ENCODE measurements at regions not wholly inside any gene's neighbourhood (a gene's known extent, or its start where the extent isn't known, plus 50 kb on each side); places are given as distances from the start of the nearest gene placed in this dataset.
"Not testable (repeated sequence)": the region's sequence is repeated elsewhere in the genome, so short reads cannot be mapped to it uniquely, and the experiment has no call there.

GRCh38 chr20:30919514-30920188 is 337.8 kb upstream of the DEFB115 start:
- H3K4me1 ChIP-seq (ENCODE audit: control insufficient read depth in 1 of 2, insufficient read depth in 1 of 2, low read depth in 1 of 2, low read length in 1 of 2): no peaks in the 10 kb centered on the region
- H3K27ac ChIP-seq: no peak overlapping the region
- no peak overlapping the region for H3K4me3 ChIP-seq (ENCODE audit: low read depth in 1 of 2, low read length in 1 of 2)
- H3K27me3 ChIP-seq: no peaks in the 10 kb centered on the region
- no peak for TF ChIP-seq CTCF (IDR thresholded peaks at IDR 0.05)
- peaks cover 4% of the 10 kb centered on the region for H3K9me3 ChIP-seq
- no peaks in the 10 kb centered on the region for H3K36me3 ChIP-seq

- Histone ChIP-seq H3K4me3 (ENCODE audit: low read depth in 1 of 2, low read length in 1 of 2) (no peak overlapping the region), H3K36me3 (no peaks in the 10 kb centered on the region), H3K9me3 (peaks cover 4% of the 10 kb centered on the region), H3K4me1 (ENCODE audit: control insufficient read depth in 1 of 2, insufficient read depth in 1 of 2, low read depth in 1 of 2, low read length in 1 of 2) (no peaks in the 10 kb centered on the region), H3K27ac (no peak overlapping the region), H3K27me3 (no peaks in the 10 kb centered on the region)
- TF ChIP-seq CTCF (IDR thresholded peaks at IDR 0.05): no peak
These were observed 336.0 kb upstream of the DEFB115 start for GRCh38 chr20:30921286-30922071.

- Histone ChIP-seq H3K36me3 (no peaks in the 10 kb centered on the region), H3K9me3 (peaks cover 4% of the 10 kb centered on the region), H3K27ac (no peak overlapping the region), H3K4me1 (ENCODE audit: control insufficient read depth in 1 of 2, insufficient read depth in 1 of 2, low read depth in 1 of 2, low read length in 1 of 2) (no peaks in the 10 kb centered on the region), H3K4me3 (ENCODE audit: low read depth in 1 of 2, low read length in 1 of 2) (no peak overlapping the region), H3K27me3 (no peaks in the 10 kb centered on the region)
- TF ChIP-seq CTCF (IDR thresholded peaks at IDR 0.05): no peak
These were observed 335.3 kb upstream of the DEFB115 start for GRCh38 chr20:30922129-30922528.

GRCh38 chr20:30937790-30938189 is 319.7 kb upstream of the DEFB115 start:
- no peaks in the 10 kb centered on the region for H3K9me3 ChIP-seq
- no peak overlapping the region for H3K27ac ChIP-seq
- H3K36me3 ChIP-seq: no peaks in the 10 kb centered on the region
- TF ChIP-seq CTCF (IDR thresholded peaks at IDR 0.05): no peak
- H3K27me3 ChIP-seq: no peaks in the 10 kb centered on the region
- no peaks in the 10 kb centered on the region for H3K4me1 ChIP-seq (ENCODE audit: control insufficient read depth in 1 of 2, insufficient read depth in 1 of 2, low read depth in 1 of 2, low read length in 1 of 2)
- H3K4me3 ChIP-seq (ENCODE audit: low read depth in 1 of 2, low read length in 1 of 2): no peak overlapping the region

- Histone ChIP-seq H3K36me3 (no peaks in the 10 kb centered on the region), H3K27ac (no peak overlapping the region), H3K9me3 (no peaks in the 10 kb centered on the region), H3K4me3 (ENCODE audit: low read depth in 1 of 2, low read length in 1 of 2) (no peak overlapping the region), H3K4me1 (ENCODE audit: control insufficient read depth in 1 of 2, insufficient read depth in 1 of 2, low read depth in 1 of 2, low read length in 1 of 2) (no peaks in the 10 kb centered on the region), H3K27me3 (no peaks in the 10 kb centered on the region)
- TF ChIP-seq CTCF (IDR thresholded peaks at IDR 0.05): no peak
These were observed 307.7 kb upstream of the DEFB115 start for GRCh38 chr20:30949761-30950160.

GRCh38 chr20:30951088-30951487 is 306.4 kb upstream of the DEFB115 start:
- H3K27me3 ChIP-seq; H3K4me3 ChIP-seq (ENCODE audit: low read depth in 1 of 2, low read length in 1 of 2); H3K4me1 ChIP-seq (ENCODE audit: control insufficient read depth in 1 of 2, insufficient read depth in 1 of 2, low read depth in 1 of 2, low read length in 1 of 2); H3K36me3 ChIP-seq; H3K27ac ChIP-seq; H3K9me3 ChIP-seq: not testable (repeated sequence)

- H3K9me3 ChIP-seq; H3K27ac ChIP-seq; H3K4me3 ChIP-seq (ENCODE audit: low read depth in 1 of 2, low read length in 1 of 2); H3K27me3 ChIP-seq; H3K36me3 ChIP-seq; H3K4me1 ChIP-seq (ENCODE audit: control insufficient read depth in 1 of 2, insufficient read depth in 1 of 2, low read depth in 1 of 2, low read length in 1 of 2): not testable (repeated sequence)
These were observed 300.8 kb upstream of the DEFB115 start for GRCh38 chr20:30956649-30957048.

- not testable (repeated sequence) for H3K4me3 ChIP-seq (ENCODE audit: low read depth in 1 of 2, low read length in 1 of 2); H3K4me1 ChIP-seq (ENCODE audit: control insufficient read depth in 1 of 2, insufficient read depth in 1 of 2, low read depth in 1 of 2, low read length in 1 of 2); H3K9me3 ChIP-seq; H3K27me3 ChIP-seq; H3K36me3 ChIP-seq; H3K27ac ChIP-seq
These were observed 298.3 kb upstream of the DEFB115 start for GRCh38 chr20:30959208-30959607.
